WTC11 (cell line): ENCODE measurements at regions not wholly inside any gene's neighbourhood (a gene's known extent, or its start where the extent isn't known, plus 50 kb on each side); places are given as distances from the start of the nearest gene placed in this dataset.

ENCODE experiments used
- CREB1 ChIP-seq: sonication (generic); formaldehyde crosslinking; IDR thresholded peaks from 2 replicates; pipeline ENCODE4 v1.8.0; 2023; ENCODE audit warnings: mild to moderate bottlenecking, missing genetic modification reagents
- ELF4 ChIP-seq: sonication (generic); formaldehyde crosslinking; IDR thresholded peaks from 2 replicates; pipeline ENCODE4 v1.8.1; 2022; ENCODE audit warnings: low read depth, mild to moderate bottlenecking, moderate library complexity, missing genetic modification reagents
- GABPB1 ChIP-seq: sonication (generic); formaldehyde crosslinking; IDR thresholded peaks from 2 replicates; pipeline ENCODE4 v1.8.1; 2023; ENCODE audit warnings: mild to moderate bottlenecking, missing genetic modification reagents
- GRHL2 ChIP-seq: fragments of 250-450 bp; sonication (Bioruptor Pico); IDR thresholded peaks from 2 replicates; pipeline ENCODE4 v1.8.0; 2022; ENCODE audit warnings: mild to moderate bottlenecking, moderate library complexity; ENCODE audit not compliant: insufficient replicate concordance, severe bottlenecking
- NR3C1 ChIP-seq: sonication (generic); formaldehyde crosslinking; conservative IDR thresholded peaks from 2 replicates; pipeline ENCODE4 v1.8.1; 2023; ENCODE audit warnings: low read depth, mild to moderate bottlenecking, missing genetic modification reagents
- ZNF671 ChIP-seq: fragments of 250-450 bp; sonication (Bioruptor Pico); IDR thresholded peaks from 2 replicates; pipeline ENCODE4 v1.8.0; 2021; ENCODE audit warnings: mild to moderate bottlenecking
- TF ChIP-seq, protein P1 (sequence below): fragments of 200-600 bp; IDR thresholded peaks from 2 replicates; pipeline ENCODE4 v1.8.0; 2022; ENCODE audit warnings: antibody characterized with exemption
- TF ChIP-seq, protein P2 (sequence below): sonication (generic); formaldehyde crosslinking; IDR thresholded peaks from 2 replicates; pipeline ENCODE4 v1.8.0; 2023; ENCODE audit warnings: mild to moderate bottlenecking, missing genetic modification reagents
- TF ChIP-seq, protein P3 (sequence below): sonication (generic); formaldehyde crosslinking; conservative IDR thresholded peaks from 2 replicates; pipeline ENCODE4 v1.8.1; 2022; ENCODE audit warnings: mild to moderate bottlenecking, missing genetic modification reagents
- TF ChIP-seq, protein P4 (sequence below): sonication (generic); formaldehyde crosslinking; IDR thresholded peaks from 2 replicates; pipeline ENCODE4 v1.8.0; 2023; ENCODE audit warnings: missing genetic modification reagents, mild to moderate bottlenecking, borderline replicate concordance
- TF ChIP-seq, protein P5 (sequence below): sonication (generic); formaldehyde crosslinking; IDR thresholded peaks from 2 replicates; pipeline ENCODE4 v1.8.1; 2022; ENCODE audit warnings: low read depth, mild to moderate bottlenecking, moderate library complexity, missing genetic modification reagents, borderline replicate concordance
- TF ChIP-seq, protein P6 (sequence below): sonication (generic); formaldehyde crosslinking; IDR thresholded peaks from 2 replicates; pipeline ENCODE4 v1.8.0; 2022; ENCODE audit warnings: mild to moderate bottlenecking, missing genetic modification reagents

DNA sequence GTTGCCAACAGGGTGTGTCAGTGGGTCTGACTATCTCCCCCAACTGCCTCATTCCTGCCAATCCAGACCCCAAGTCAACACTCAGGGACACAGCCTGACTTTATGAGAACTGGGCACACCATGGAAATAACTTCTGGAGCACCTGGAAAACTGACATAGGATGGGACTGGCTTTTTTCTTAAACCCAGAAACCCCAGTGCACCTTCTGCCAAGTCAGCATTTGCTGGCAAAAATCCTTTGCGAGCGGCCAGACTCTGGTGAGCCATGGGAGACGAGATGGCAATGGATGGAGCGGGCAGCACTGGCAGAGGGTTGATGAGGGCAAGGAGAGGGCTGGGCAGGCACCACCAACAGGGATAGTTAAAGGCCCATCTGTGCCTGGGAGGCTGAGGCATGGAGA, 114.4 kb upstream of the OSMR start:
- TF ChIP-seq, protein P1, sequence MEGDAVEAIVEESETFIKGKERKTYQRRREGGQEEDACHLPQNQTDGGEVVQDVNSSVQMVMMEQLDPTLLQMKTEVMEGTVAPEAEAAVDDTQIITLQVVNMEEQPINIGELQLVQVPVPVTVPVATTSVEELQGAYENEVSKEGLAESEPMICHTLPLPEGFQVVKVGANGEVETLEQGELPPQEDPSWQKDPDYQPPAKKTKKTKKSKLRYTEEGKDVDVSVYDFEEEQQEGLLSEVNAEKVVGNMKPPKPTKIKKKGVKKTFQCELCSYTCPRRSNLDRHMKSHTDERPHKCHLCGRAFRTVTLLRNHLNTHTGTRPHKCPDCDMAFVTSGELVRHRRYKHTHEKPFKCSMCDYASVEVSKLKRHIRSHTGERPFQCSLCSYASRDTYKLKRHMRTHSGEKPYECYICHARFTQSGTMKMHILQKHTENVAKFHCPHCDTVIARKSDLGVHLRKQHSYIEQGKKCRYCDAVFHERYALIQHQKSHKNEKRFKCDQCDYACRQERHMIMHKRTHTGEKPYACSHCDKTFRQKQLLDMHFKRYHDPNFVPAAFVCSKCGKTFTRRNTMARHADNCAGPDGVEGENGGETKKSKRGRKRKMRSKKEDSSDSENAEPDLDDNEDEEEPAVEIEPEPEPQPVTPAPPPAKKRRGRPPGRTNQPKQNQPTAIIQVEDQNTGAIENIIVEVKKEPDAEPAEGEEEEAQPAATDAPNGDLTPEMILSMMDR: no peak
- no peak for TF ChIP-seq CREB1
- no peak for TF ChIP-seq GABPB1 (CRISPR knock-in tag)
- TF ChIP-seq, protein P2, sequence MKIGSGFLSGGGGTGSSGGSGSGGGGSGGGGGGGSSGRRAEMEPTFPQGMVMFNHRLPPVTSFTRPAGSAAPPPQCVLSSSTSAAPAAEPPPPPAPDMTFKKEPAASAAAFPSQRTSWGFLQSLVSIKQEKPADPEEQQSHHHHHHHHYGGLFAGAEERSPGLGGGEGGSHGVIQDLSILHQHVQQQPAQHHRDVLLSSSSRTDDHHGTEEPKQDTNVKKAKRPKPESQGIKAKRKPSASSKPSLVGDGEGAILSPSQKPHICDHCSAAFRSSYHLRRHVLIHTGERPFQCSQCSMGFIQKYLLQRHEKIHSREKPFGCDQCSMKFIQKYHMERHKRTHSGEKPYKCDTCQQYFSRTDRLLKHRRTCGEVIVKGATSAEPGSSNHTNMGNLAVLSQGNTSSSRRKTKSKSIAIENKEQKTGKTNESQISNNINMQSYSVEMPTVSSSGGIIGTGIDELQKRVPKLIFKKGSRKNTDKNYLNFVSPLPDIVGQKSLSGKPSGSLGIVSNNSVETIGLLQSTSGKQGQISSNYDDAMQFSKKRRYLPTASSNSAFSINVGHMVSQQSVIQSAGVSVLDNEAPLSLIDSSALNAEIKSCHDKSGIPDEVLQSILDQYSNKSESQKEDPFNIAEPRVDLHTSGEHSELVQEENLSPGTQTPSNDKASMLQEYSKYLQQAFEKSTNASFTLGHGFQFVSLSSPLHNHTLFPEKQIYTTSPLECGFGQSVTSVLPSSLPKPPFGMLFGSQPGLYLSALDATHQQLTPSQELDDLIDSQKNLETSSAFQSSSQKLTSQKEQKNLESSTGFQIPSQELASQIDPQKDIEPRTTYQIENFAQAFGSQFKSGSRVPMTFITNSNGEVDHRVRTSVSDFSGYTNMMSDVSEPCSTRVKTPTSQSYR (CRISPR knock-in tag): no peak
- no peak for TF ChIP-seq GRHL2 (CRISPR knock-in tag)
- TF ChIP-seq NR3C1 (CRISPR knock-in tag): no peak
- TF ChIP-seq, protein P3, sequence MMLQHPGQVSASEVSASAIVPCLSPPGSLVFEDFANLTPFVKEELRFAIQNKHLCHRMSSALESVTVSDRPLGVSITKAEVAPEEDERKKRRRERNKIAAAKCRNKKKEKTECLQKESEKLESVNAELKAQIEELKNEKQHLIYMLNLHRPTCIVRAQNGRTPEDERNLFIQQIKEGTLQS (CRISPR knock-in tag): no peak
- TF ChIP-seq, protein P4, sequence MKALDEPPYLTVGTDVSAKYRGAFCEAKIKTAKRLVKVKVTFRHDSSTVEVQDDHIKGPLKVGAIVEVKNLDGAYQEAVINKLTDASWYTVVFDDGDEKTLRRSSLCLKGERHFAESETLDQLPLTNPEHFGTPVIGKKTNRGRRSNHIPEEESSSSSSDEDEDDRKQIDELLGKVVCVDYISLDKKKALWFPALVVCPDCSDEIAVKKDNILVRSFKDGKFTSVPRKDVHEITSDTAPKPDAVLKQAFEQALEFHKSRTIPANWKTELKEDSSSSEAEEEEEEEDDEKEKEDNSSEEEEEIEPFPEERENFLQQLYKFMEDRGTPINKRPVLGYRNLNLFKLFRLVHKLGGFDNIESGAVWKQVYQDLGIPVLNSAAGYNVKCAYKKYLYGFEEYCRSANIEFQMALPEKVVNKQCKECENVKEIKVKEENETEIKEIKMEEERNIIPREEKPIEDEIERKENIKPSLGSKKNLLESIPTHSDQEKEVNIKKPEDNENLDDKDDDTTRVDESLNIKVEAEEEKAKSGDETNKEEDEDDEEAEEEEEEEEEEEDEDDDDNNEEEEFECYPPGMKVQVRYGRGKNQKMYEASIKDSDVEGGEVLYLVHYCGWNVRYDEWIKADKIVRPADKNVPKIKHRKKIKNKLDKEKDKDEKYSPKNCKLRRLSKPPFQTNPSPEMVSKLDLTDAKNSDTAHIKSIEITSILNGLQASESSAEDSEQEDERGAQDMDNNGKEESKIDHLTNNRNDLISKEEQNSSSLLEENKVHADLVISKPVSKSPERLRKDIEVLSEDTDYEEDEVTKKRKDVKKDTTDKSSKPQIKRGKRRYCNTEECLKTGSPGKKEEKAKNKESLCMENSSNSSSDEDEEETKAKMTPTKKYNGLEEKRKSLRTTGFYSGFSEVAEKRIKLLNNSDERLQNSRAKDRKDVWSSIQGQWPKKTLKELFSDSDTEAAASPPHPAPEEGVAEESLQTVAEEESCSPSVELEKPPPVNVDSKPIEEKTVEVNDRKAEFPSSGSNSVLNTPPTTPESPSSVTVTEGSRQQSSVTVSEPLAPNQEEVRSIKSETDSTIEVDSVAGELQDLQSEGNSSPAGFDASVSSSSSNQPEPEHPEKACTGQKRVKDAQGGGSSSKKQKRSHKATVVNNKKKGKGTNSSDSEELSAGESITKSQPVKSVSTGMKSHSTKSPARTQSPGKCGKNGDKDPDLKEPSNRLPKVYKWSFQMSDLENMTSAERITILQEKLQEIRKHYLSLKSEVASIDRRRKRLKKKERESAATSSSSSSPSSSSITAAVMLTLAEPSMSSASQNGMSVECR (CRISPR knock-in tag): no peak
- TF ChIP-seq ELF4 (CRISPR knock-in tag): no peak
- TF ChIP-seq, protein P5, sequence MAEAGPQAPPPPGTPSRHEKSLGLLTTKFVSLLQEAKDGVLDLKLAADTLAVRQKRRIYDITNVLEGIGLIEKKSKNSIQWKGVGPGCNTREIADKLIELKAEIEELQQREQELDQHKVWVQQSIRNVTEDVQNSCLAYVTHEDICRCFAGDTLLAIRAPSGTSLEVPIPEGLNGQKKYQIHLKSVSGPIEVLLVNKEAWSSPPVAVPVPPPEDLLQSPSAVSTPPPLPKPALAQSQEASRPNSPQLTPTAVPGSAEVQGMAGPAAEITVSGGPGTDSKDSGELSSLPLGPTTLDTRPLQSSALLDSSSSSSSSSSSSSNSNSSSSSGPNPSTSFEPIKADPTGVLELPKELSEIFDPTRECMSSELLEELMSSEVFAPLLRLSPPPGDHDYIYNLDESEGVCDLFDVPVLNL (CRISPR knock-in tag): no peak
- TF ChIP-seq, protein P6, sequence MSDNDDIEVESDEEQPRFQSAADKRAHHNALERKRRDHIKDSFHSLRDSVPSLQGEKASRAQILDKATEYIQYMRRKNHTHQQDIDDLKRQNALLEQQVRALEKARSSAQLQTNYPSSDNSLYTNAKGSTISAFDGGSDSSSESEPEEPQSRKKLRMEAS (CRISPR knock-in tag): no peak
- TF ChIP-seq ZNF671 (CRISPR knock-in tag): no peak
